Tibial nerve (tissue), 3 donors: ENCODE measurements at regions not wholly inside any gene's neighbourhood (a gene's known extent, or its start where the extent isn't known, plus 50 kb on each side); places are given as distances from the start of the nearest gene placed in this dataset.

Experiments
- CTCF ChIP-seq, 5 experiments: fragments of 200-600 bp in 3 of 5; fragments of 450-650 bp in 2 of 5; sonication (generic) in 3 of 5; IDR thresholded peaks; one replicate each; pipeline ENCODE4 v1.5.1; 2016 to 2019; ENCODE audit warnings: antibody characterized with exemption in 5 of 5, mild to moderate bottlenecking in 3 of 5, moderate library complexity in 2 of 5
- POLR2A ChIP-seq, 2 donors: fragments of 450-650 bp; IDR thresholded peaks; one replicate each; pipeline ENCODE4 v1.6.1; 2017; ENCODE audit warnings: antibody characterized with exemption in 2 of 2, mild to moderate bottlenecking in 2 of 2, moderate library complexity in 2 of 2

- no peak for TF ChIP-seq CTCF (IDR thresholded peaks at IDR 0.05)
- no peak for TF ChIP-seq POLR2A (IDR thresholded peaks at IDR 0.05)
These were observed 1272.2 kb upstream of the ACVR2A start for GRCh38 chr2:146572598-146572997.
